Vagina (tissue), 2 donors: ENCODE measurements at regions not wholly inside any gene's neighbourhood (a gene's known extent, or its start where the extent isn't known, plus 50 kb on each side); places are given as distances from the start of the nearest gene placed in this dataset.

Experiments
- DNase-seq, 2 donors: peaks; one replicate each; pipeline ENCODE4 v3.0.0-alpha.2; 2017; ENCODE audit errors: extremely low spot score in 2 of 2
- H3K27ac ChIP-seq: fragments of 200-600 bp; sonication (generic); one replicate; pipeline ENCODE4 v1.5.1; 2019
- H3K27me3 ChIP-seq: fragments of 200-600 bp; sonication (generic); one replicate; pipeline ENCODE4 v1.5.1; 2019
- H3K36me3 ChIP-seq, 2 donors: fragments of 200-600 bp; sonication (generic); one replicate each; pipeline ENCODE4 v1.5.1; 2017 to 2019
- H3K4me1 ChIP-seq: fragments of 200-600 bp; sonication (generic); one replicate; pipeline ENCODE4 v1.5.1; 2019
- H3K4me3 ChIP-seq, 2 donors: fragments of 200-600 bp; sonication (generic); 1 replicate in 1 of 2; 2 replicates in 1 of 2; pipeline ENCODE4 v1.5.1; 2016 to 2019
- H3K9me3 ChIP-seq: fragments of 200-600 bp; sonication (generic); one replicate; pipeline ENCODE4 v1.5.1; 2019
- POLR2A ChIP-seq, 2 donors: fragments of 450-650 bp; IDR thresholded peaks; one replicate each; pipeline ENCODE4 v1.6.1; 2017; ENCODE audit warnings: antibody characterized with exemption in 2 of 2, mild to moderate bottlenecking in 2 of 2, moderate library complexity in 2 of 2
- POLR2AphosphoS5 ChIP-seq, 2 donors: sonication (generic); formaldehyde crosslinking; IDR thresholded peaks; one replicate each; pipeline ENCODE4 v1.9.0; 2017; ENCODE audit warnings: antibody characterized with exemption in 2 of 2, mild to moderate bottlenecking in 2 of 2, low read depth in 1 of 2; ENCODE audit not compliant: insufficient read depth in 1 of 2
- intact Hi-C: fragments of 100-400 bp; cut with DNase I; formaldehyde crosslinking; loops from one replicate; pipeline ENCODE4 v1.15.1; 2023
- TF ChIP-seq, protein P1 (sequence below), 3 experiments: fragments of 450-650 bp in 2 of 3; fragments of 200-600 bp in 1 of 3; sonication (generic) in 1 of 3; IDR thresholded peaks; one replicate each; pipeline ENCODE4 v1.5.1; 2017 to 2019; ENCODE audit warnings: antibody characterized with exemption in 3 of 3, mild to moderate bottlenecking in 2 of 3, moderate library complexity in 2 of 3

DNA sequence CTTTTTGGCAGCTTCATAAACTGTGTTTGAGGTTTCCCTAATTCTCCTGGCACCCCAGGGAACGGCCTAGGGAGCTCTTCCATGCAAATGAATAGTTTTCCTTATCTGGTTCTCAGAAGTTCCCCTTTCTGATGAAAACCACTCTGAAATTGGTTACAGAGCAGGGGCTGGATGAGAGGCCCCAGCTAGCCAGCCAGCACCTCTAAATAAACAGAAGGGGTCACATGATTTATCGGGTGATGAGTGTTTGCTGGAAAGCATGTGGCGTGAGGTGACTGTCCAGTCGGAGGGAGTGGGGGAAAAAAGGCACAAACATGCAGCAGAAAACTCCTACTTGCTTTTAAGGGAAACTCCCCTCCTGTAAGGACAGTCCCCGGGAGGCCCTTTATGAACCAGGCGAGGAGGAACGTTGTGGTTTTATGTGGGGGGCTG lies 261.2 kb upstream of the ANKRD55 start:
- Histone ChIP-seq H3K27ac (no peak overlapping the region), H3K9me3 (no peaks in the 10 kb centered on the region), H3K4me3 (no peak overlapping the region), H3K27me3 (no peaks in the 10 kb centered on the region), H3K4me1 (peaks cover 5% of the 10 kb centered on the region), H3K36me3 (no peaks in the 10 kb centered on the region)
- TF ChIP-seq, protein P1, sequence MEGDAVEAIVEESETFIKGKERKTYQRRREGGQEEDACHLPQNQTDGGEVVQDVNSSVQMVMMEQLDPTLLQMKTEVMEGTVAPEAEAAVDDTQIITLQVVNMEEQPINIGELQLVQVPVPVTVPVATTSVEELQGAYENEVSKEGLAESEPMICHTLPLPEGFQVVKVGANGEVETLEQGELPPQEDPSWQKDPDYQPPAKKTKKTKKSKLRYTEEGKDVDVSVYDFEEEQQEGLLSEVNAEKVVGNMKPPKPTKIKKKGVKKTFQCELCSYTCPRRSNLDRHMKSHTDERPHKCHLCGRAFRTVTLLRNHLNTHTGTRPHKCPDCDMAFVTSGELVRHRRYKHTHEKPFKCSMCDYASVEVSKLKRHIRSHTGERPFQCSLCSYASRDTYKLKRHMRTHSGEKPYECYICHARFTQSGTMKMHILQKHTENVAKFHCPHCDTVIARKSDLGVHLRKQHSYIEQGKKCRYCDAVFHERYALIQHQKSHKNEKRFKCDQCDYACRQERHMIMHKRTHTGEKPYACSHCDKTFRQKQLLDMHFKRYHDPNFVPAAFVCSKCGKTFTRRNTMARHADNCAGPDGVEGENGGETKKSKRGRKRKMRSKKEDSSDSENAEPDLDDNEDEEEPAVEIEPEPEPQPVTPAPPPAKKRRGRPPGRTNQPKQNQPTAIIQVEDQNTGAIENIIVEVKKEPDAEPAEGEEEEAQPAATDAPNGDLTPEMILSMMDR (IDR thresholded peaks at IDR 0.05), result no peak
- TF ChIP-seq POLR2A (IDR thresholded peaks at IDR 0.05), result no peak
- TF ChIP-seq POLR2AphosphoS5 (IDR thresholded peaks at IDR 0.05; ENCODE audit: insufficient read depth in 1 of 2, low read depth in 1 of 2), result no peak
- intact Hi-C loops, result no loop called here
- DNase-seq, result no peak

DNA sequence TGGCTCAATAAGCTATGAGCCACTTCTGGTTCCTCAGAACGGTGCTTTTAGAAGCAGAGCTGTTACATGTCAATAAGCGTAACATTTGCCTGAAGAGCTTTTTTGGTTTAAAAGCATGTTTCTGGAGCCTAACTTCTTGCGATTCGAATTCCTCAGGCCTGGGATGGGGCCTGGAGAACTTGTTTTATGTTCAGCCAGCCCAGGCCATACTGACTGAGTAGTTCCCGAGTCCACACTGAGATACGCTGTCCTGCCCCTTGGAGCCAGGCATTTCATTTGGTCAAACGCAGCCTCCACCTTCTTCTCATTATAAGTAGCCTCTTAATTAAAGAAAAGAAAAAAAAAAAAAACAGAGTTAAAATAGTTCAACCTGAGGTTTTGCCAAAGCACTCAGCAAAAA lies 260.6 kb upstream of the ANKRD55 start:
- DNase-seq, result no peak
- Histone ChIP-seq H3K4me1 (peaks cover 5% of the 10 kb centered on the region), H3K27ac (no peak overlapping the region), H3K4me3 (no peak overlapping the region), H3K9me3 (no peaks in the 10 kb centered on the region), H3K36me3 (no peaks in the 10 kb centered on the region), H3K27me3 (no peaks in the 10 kb centered on the region)
- no peak for TF ChIP-seq POLR2AphosphoS5 (IDR thresholded peaks at IDR 0.05; ENCODE audit: insufficient read depth in 1 of 2, low read depth in 1 of 2)
- intact Hi-C loops, result no loop called here

DNA sequence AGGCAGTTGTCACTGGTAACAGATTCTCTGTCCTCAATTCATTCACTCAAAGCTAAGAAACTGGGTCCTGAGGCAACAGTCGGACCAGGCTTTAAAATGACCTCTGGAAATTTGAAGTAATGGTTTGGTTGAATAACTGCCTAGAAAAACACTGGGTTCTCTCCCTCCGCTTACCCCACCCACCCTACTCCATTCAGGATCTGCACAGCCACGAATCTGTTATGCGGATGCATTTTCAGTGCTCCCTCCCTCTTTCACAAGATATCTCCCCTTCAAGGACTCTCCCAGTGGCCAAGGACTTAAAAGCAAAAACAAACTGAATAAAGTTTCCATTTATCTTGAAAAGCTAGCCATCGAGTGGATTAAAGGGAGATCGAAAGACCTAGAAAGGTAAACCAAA lies 260.2 kb upstream of the ANKRD55 start:
- TF ChIP-seq POLR2AphosphoS5 (IDR thresholded peaks at IDR 0.05; ENCODE audit: insufficient read depth in 1 of 2, low read depth in 1 of 2), result no peak
- no peak for TF ChIP-seq POLR2A (IDR thresholded peaks at IDR 0.05)
- TF ChIP-seq, protein P1 (IDR thresholded peaks at IDR 0.05), result no peak
- Histone ChIP-seq H3K9me3 (no peaks in the 10 kb centered on the region), H3K27ac (no peak overlapping the region), H3K4me3 (no peak overlapping the region), H3K36me3 (no peaks in the 10 kb centered on the region), H3K27me3 (no peaks in the 10 kb centered on the region), H3K4me1 (peaks cover 5% of the 10 kb centered on the region)
- no peak for DNase-seq
- intact Hi-C loops, result no loop called here

DNA sequence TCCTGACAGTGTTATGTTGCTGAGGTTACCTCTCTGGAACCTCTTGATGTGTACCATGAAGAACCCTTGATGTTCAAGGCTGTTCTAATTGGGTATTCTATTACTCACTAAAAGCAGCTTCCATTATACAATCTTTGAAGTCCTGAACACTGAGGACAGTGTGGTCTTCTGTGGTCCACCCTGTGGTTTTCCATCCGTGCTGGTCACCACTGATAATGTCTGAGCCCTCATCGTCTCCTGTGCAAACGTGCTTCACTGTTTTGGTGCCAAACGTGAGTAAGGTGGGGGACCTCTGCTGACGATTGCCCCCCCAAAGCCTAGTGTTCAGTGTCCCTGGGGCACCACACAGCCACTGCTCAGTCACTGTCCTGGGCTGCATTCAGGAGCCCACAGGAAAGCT lies 259.7 kb upstream of the ANKRD55 start:
- Histone ChIP-seq H3K4me1 (peaks cover 5% of the 10 kb centered on the region), H3K36me3 (no peaks in the 10 kb centered on the region), H3K4me3 (no peak overlapping the region), H3K9me3 (no peaks in the 10 kb centered on the region), H3K27me3 (no peaks in the 10 kb centered on the region), H3K27ac (no peak overlapping the region)
- no peak for DNase-seq
- intact Hi-C loops, result no loop called here
- no peak for TF ChIP-seq POLR2AphosphoS5 (IDR thresholded peaks at IDR 0.05; ENCODE audit: insufficient read depth in 1 of 2, low read depth in 1 of 2)
- TF ChIP-seq, protein P1 (IDR thresholded peaks at IDR 0.05), result no peak
- no peak for TF ChIP-seq POLR2A (IDR thresholded peaks at IDR 0.05)

GRCh38 chr5:56490971-56491468 lies 257.9 kb upstream of the ANKRD55 start:
- Histone ChIP-seq H3K4me1 (peaks cover 5% of the 10 kb centered on the region), H3K9me3 (no peaks in the 10 kb centered on the region), H3K4me3 (no peak overlapping the region), H3K36me3 (no peaks in the 10 kb centered on the region), H3K27ac (no peak overlapping the region), H3K27me3 (no peaks in the 10 kb centered on the region)
- intact Hi-C loops, result no loop called here
- no peak for DNase-seq
- TF ChIP-seq, protein P1 (IDR thresholded peaks at IDR 0.05), result no peak
- TF ChIP-seq POLR2A (IDR thresholded peaks at IDR 0.05) (no peak), POLR2AphosphoS5 (IDR thresholded peaks at IDR 0.05; ENCODE audit: insufficient read depth in 1 of 2, low read depth in 1 of 2) (peak in 1 of 2 donors; percentile 70)
